ENCODE measurements at regions not wholly inside any gene's neighbourhood (a gene's known extent, or its start where the extent isn't known, plus 50 kb on each side); places are given as distances from the start of the nearest gene placed in this dataset.

GRCh38 chr7:38070718-38071117 is 107.3 kb upstream of the STARD3NL start:
- peak; percentile 27 for DNase-seq (ENCODE audit: low spot score)

GRCh38 chr7:38086857-38087256 is 91.2 kb upstream of the STARD3NL start:
- DNase-seq (ENCODE audit: low spot score) = no peak

- no peak for DNase-seq (ENCODE audit: low spot score)
Observed at GRCh38 chr7:38102507-38102906, 75.5 kb upstream of the STARD3NL start.

GRCh38 chr7:38105874-38106483 is 72.1 kb upstream of the STARD3NL start:
- DNase-seq (ENCODE audit: low spot score) = peak; percentile 53

GRCh38 chr7:38107486-38107893 is 70.6 kb upstream of the STARD3NL start:
- peak; percentile 39 for DNase-seq (ENCODE audit: low spot score)

- no peak for DNase-seq (ENCODE audit: low spot score)
Observed at GRCh38 chr7:38112075-38112474, 66.0 kb upstream of the STARD3NL start.

- no peak for DNase-seq (ENCODE audit: low spot score)
Observed at GRCh38 chr7:38120076-38120475, 58.0 kb upstream of the STARD3NL start.

- no peak for DNase-seq (ENCODE audit: low spot score)
Observed at GRCh38 chr7:38122501-38122900, 55.5 kb upstream of the STARD3NL start.

- DNase-seq (ENCODE audit: low spot score) = no peak
Observed at GRCh38 chr7:38123494-38123893, 54.6 kb upstream of the STARD3NL start.

- DNase-seq (ENCODE audit: low spot score) = no peak
Observed at GRCh38 chr7:38127216-38128207, 50.5 kb upstream of the STARD3NL start.

Measured in AG08396 (cell line).